Endodermal cell (in vitro differentiated cells): ENCODE measurements at regions not wholly inside any gene's neighbourhood (a gene's known extent, or its start where the extent isn't known, plus 50 kb on each side); places are given as distances from the start of the nearest gene placed in this dataset.
A peak's percentile ranks its signal among the peaks of the same experiment; 100 is the strongest.

ENCODE experiments used
- DNase-seq: peaks from one replicate; pipeline ENCODE4 v3.0.0-alpha.2; 2017
- H3K27ac ChIP-seq: 2 replicates; pipeline ENCODE4 v1.5.1; 2013; ENCODE audit warnings: mild to moderate bottlenecking, low read depth, low read length, moderate library complexity
- H3K27me3 ChIP-seq: 2 replicates; pipeline ENCODE4 v1.6.1; 2013; ENCODE audit warnings: mild to moderate bottlenecking, low read length, moderate library complexity; ENCODE audit not compliant: insufficient read depth, control insufficient read depth, poor library complexity, severe bottlenecking
- H3K36me3 ChIP-seq: 2 replicates; pipeline ENCODE4 v1.7.0; 2013; ENCODE audit warnings: mild to moderate bottlenecking, low read length, moderate library complexity; ENCODE audit not compliant: control insufficient read depth, insufficient read depth
- H3K4me1 ChIP-seq: one replicate; pipeline ENCODE4 v1.7.0; 2013; ENCODE audit warnings: low read length; ENCODE audit not compliant: control insufficient read depth, insufficient read depth
- H3K4me3 ChIP-seq: 2 replicates; pipeline ENCODE4 v1.5.1; 2013; ENCODE audit warnings: mild to moderate bottlenecking, low read length, moderate library complexity
- H3K9ac ChIP-seq: 2 replicates; pipeline ENCODE4 v1.6.1; 2013; ENCODE audit warnings: mild to moderate bottlenecking, low read length, moderate library complexity; ENCODE audit not compliant: poor library complexity, severe bottlenecking; ENCODE audit errors: extremely low read depth
- H3K9me3 ChIP-seq: 2 replicates; pipeline ENCODE4 v1.6.1; 2013; ENCODE audit warnings: mild to moderate bottlenecking, low read length, moderate library complexity; ENCODE audit not compliant: control insufficient read depth
- H3K27ac Mint-ChIP-seq: 2 replicates; pipeline ENCODE4 v1.8.0; 2020; ENCODE audit warnings: mixed read lengths
- H3K27me3 Mint-ChIP-seq: 2 replicates; pipeline ENCODE4 v1.8.0; 2021; ENCODE audit warnings: mild to moderate bottlenecking, mixed read lengths; ENCODE audit not compliant: insufficient read depth
- H3K36me3 Mint-ChIP-seq: 2 replicates; pipeline ENCODE4 v1.8.0; 2020; ENCODE audit warnings: low read depth, mixed read lengths
- H3K4me1 Mint-ChIP-seq: 2 replicates; pipeline ENCODE4 v1.8.0; 2020; ENCODE audit warnings: mixed read lengths
- H3K4me3 Mint-ChIP-seq: 2 replicates; pipeline ENCODE4 v1.8.0; 2020; ENCODE audit warnings: mild to moderate bottlenecking, moderate library complexity, mixed read lengths
- H3K9me3 Mint-ChIP-seq: 2 replicates; pipeline ENCODE4 v1.8.0; 2020; ENCODE audit warnings: mild to moderate bottlenecking, mixed read lengths
- CTCF ChIP-seq: fragments of 200-600 bp; sonication (generic); conservative IDR thresholded peaks from 2 replicates; pipeline ENCODE4 v1.5.0; 2021; ENCODE audit warnings: antibody characterized with exemption, mild to moderate bottlenecking
- WGBS, 2 experiments: methylation state at CpG; one replicate each; pipeline versions ENCODE4 v1.1.5 to v1.1.7; 2013; ENCODE audit warnings: missing lambda C conversion rate in 2 of 2, mixed read lengths in 1 of 2; ENCODE audit not compliant: insufficient coverage in 1 of 2, insufficient read length in 1 of 2; 5-methylcytosine and 5-hydroxymethylcytosine counted together

GRCh38 chrX:145881175-145881995, 63.8 kb downstream of the SLITRK2 start:
- Mint-ChIP-seq H3K36me3 (no peaks in the 10 kb centered on the region), H3K27ac (no peak overlapping the region), H3K9me3 (peaks cover 27% of the 10 kb centered on the region), H3K27me3 (no peaks in the 10 kb centered on the region), H3K4me1 (no peaks in the 10 kb centered on the region), H3K4me3 (peak overlapping the region; percentile 13)
- Histone ChIP-seq H3K36me3 (no peaks in the 10 kb centered on the region), H3K4me1 (no peaks in the 10 kb centered on the region), H3K4me3 (no peak overlapping the region), H3K9ac (no peak overlapping the region), H3K27ac (no peak overlapping the region), H3K27me3 (no peaks in the 10 kb centered on the region), H3K9me3 (peaks cover 21% of the 10 kb centered on the region)
- TF ChIP-seq CTCF = no peak
- WGBS, 2 experiments = 62% methylated on average over 8 of the region's 14 CpGs; no CpG with 5 or more reads in 1 of the 2 experiments
- DNase-seq = peak; percentile 60

GRCh38 chrX:145886469-145886868, 68.8 kb downstream of the SLITRK2 start:
- DNase-seq = no peak
- Mint-ChIP-seq H3K36me3 (no peaks in the 10 kb centered on the region), H3K9me3 (peaks cover 52% of the 10 kb centered on the region), H3K27ac (no peak overlapping the region), H3K27me3 (no peaks in the 10 kb centered on the region), H3K4me1 (no peaks in the 10 kb centered on the region), H3K4me3 (no peak overlapping the region)
- WGBS, 2 experiments = 60% methylated on average over 1 of the region's 1 CpG; no CpG with 5 or more reads in 1 of the 2 experiments
- peaks cover 7% of the 10 kb centered on the region for H3K9me3 ChIP-seq
- no peaks in the 10 kb centered on the region for H3K36me3 ChIP-seq
- no peaks in the 10 kb centered on the region for H3K27me3 ChIP-seq
- H3K27ac ChIP-seq = no peak overlapping the region
- H3K9ac ChIP-seq = no peak overlapping the region
- H3K4me3 ChIP-seq = no peak overlapping the region
- TF ChIP-seq CTCF = no peak
- H3K4me1 ChIP-seq = no peaks in the 10 kb centered on the region

GRCh38 chrX:145910017-145910416, 92.4 kb downstream of the SLITRK2 start:
- H3K4me3 ChIP-seq = no peak overlapping the region
- peaks cover 35% of the 10 kb centered on the region for H3K9me3 Mint-ChIP-seq
- TF ChIP-seq CTCF = peak; percentile 45
- WGBS, 2 experiments = 15% methylated on average over 1 of the region's 3 CpGs; no CpG with 5 or more reads in 1 of the 2 experiments
- no peak for DNase-seq
- H3K9me3 ChIP-seq = peaks cover 19% of the 10 kb centered on the region
- H3K27ac ChIP-seq = no peak overlapping the region
- H3K27ac Mint-ChIP-seq = peak overlapping the region; percentile 49
- H3K36me3 ChIP-seq = no peaks in the 10 kb centered on the region
- H3K27me3 ChIP-seq = no peaks in the 10 kb centered on the region
- no peaks in the 10 kb centered on the region for H3K4me1 ChIP-seq
- no peaks in the 10 kb centered on the region for H3K36me3 Mint-ChIP-seq
- H3K4me3 Mint-ChIP-seq = no peak overlapping the region
- peaks cover 2% of the 10 kb centered on the region for H3K4me1 Mint-ChIP-seq
- no peak overlapping the region for H3K9ac ChIP-seq
- H3K27me3 Mint-ChIP-seq = no peaks in the 10 kb centered on the region
